DMS53 (cell line): ENCODE measurements at regions not wholly inside any gene's neighbourhood (a gene's known extent, or its start where the extent isn't known, plus 50 kb on each side); places are given as distances from the start of the nearest gene placed in this dataset.
A peak's percentile ranks its signal among the peaks of the same experiment; 100 is the strongest.

Experiments used
- DNase-seq: peaks from one replicate; lab custom pipeline; 2025; lab: John Stamatoyannopoulos, UW

DNA sequence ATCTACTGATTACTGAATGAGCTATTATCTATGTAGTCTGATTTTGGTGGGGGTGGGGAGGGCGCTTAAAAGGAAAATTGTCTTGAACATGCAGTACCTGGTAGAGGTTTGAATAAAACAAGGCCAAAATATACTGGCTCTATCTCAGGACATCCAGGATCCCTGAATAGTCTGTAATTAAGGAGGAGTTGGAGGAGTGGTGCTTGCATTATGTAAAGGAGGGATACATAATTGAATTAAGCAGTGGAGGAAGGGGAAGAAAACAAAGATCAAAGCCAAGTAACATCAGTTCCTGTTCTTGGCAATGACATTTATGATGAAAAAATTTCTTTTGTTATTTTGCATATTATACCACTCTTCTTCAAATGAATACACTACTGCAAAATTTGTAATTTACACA lies 539.4 kb upstream of the ZEB2 start:
- DNase-seq: no peak

DNA sequence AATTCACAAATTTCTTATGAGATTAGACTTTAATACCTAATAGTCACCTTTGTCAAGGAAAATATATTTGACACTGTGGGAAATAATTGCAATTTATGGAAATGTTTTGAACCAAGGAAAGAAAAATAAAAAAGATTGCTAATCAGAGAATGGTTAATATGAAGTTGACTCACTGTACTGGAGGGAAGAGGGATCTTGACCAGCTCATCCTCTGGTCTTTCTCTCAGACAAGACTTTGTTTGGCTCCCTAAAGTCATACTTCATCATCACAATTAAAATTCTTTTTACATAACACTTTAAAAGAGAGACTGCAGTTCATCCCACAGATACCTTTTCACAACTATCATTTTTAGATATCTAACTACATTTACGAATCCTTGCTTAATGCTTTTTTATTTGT lies 538.5 kb upstream of the ZEB2 start:
- no peak for DNase-seq

DNA sequence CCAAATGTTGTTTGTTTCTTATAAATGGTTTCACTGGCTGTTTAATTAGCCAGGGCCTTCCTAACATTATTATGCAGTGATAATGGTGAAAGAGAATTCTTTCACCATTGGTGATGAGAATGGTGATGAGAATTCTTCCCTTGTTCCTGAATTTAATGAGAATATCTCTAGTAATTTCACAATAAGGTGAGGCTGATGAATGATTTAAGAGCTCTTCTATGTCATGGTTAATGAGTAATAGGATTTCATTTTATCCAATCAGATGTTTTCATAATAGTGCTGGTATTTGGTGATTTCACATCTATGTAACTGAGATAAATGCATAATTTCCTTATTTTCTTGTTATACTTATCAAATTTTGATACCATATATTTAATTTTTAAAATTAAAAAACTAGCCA lies 535.7 kb upstream of the ZEB2 start:
- DNase-seq: no peak

GRCh38 chr2:145050134-145050533 lies 530.2 kb upstream of the ZEB2 start:
- no peak for DNase-seq

GRCh38 chr2:145049475-145049874 lies 529.6 kb upstream of the ZEB2 start:
- no peak for DNase-seq

GRCh38 chr2:145047554-145047953 lies 527.6 kb upstream of the ZEB2 start:
- DNase-seq: no peak

DNA sequence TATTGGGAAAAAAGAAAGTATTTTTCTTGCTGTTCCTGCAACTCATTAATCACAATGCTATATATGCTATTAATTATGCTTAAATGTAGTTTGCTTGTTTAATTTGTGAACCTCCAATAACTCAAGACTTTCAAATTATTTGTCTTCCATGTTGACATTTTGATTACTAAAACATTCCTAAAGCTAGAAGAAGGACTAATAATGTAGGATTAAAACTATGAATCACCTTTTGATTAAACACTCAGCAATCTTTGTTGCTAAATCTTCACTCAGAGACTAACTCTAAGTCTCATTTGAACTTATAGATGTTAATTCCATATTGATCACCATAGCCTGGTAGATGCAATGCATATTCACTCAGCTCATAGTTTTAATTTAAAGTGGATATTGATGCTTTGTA lies 524.6 kb upstream of the ZEB2 start:
- DNase-seq: no peak

GRCh38 chr2:145043399-145043834 lies 523.5 kb upstream of the ZEB2 start:
- peak; percentile 0 for DNase-seq

DNA sequence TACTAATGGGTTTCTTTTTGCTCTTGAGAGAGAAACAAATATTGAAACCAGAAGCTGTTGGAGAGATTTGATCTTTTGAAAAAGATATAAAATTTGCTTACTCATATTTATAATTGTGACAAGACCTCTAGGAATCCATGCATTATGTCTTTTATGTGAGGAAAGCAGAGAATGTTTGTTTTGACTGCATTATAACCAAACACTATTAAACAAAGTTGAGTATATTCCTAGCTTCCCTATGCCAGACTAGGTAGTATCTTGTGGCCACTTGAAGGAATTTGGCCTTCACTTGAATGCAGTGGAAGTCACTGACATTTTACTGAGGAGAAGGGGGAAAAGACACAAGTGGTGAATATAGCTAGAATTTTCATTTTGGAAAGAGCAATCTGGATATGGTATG lies 521.8 kb upstream of the ZEB2 start:
- no peak for DNase-seq

- no peak for DNase-seq
Observed at GRCh38 chr2:145040433-145040832, 520.5 kb upstream of the ZEB2 start.

DNA sequence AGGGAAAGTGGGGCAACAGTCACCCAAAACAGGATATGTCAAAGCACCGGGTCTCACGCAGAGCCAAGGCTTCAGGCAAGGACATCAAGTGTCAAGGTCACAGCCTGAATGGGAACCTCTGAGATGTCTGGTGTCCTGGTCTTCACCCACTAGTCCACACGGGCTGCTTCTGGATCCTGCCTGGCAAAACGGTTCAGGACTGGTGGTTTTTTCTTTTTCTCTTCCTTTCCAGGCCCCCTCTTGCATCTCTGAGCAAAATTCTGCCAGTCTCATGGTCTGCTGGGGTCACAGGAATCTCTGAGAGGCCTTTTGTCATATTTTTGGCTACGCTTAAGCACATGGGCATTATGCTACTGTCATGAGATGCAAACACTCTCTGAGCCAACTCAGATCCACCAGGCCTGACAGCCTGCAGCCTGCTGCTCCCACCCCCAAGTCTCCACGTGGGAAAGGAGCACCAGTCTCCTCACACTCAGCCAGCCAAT lies 518.2 kb upstream of the ZEB2 start:
- DNase-seq: peak; percentile 0

- no peak for DNase-seq
Observed at GRCh38 chr2:145036421-145037011, 516.6 kb upstream of the ZEB2 start.

- DNase-seq: no peak
Observed at GRCh38 chr2:145034511-145034910, 514.6 kb upstream of the ZEB2 start.

DNA sequence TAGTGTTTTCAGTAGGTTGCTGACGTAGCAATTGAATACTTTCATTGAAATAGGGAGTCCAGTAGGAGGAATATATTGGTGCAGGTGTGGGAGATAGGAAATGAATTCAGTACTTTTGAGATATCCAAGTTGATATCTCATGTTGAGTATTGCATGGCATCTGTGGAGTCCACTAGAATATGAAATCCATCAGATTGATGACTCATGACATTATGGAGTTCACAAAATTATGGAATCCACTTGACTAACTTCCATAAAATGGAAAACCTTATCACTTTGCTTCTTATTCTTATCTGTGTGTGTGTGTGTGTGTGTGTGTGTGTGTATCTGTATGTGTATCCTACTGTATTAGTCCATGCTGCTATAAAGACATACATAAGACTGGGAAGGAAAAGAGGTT lies 513.5 kb upstream of the ZEB2 start:
- no peak for DNase-seq

DNA sequence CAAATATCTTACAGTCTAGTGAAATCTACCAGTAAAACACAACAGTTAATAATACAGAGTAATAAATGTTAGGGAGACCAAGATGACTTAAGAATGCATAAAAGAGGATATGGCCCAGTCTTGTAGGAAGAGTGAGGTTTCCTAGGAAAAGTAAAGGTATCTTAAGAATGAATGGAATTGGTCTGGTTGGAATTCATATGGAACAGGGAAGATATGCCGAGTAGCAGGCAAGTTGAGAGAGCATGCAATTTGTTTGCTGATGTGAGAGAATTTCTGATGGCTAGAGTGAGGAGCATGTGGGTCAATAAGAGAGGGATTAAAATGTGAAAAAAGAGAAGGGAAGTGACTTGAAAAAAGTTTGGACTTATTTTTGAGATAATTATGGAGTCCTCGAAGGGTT lies 512.9 kb upstream of the ZEB2 start:
- no peak for DNase-seq

DNA sequence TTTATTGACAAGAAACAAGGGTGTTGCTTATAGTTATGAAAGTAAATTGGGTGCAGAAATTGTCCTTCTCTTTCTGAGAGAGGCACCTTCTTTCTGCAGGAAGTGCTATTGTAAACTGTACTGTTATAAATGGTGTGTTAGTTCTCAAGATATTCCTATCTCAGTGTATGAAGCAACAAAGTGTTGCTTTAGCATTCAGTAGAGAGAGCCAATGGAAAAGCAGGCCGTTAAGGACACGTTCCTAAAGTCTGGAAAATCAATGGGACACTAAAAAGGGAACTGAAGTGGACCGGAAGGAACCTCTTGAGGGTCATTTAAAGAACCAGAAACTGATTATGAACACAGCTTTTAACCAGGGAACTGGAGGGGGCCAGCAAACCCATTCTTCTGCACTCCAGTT lies 510.0 kb upstream of the ZEB2 start:
- no peak for DNase-seq

DNA sequence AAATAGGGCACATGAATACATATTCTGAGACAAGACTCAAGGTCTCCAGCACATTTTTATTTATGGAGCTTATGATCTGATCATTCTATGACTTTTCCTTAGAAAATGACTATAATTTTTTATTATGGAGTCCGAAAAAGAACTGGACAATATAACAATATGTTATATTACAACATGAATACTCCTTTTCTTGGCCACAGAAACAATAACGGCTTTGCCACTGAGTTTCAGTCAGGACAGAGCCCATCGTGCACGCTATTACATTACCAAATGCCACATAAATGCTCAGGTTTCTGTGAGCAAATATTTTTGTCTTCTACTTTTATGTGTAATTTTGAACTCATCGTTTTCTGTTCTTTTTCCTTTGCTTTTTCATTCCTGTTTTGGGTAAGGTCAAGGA lies 509.2 kb upstream of the ZEB2 start:
- no peak for DNase-seq

DNA sequence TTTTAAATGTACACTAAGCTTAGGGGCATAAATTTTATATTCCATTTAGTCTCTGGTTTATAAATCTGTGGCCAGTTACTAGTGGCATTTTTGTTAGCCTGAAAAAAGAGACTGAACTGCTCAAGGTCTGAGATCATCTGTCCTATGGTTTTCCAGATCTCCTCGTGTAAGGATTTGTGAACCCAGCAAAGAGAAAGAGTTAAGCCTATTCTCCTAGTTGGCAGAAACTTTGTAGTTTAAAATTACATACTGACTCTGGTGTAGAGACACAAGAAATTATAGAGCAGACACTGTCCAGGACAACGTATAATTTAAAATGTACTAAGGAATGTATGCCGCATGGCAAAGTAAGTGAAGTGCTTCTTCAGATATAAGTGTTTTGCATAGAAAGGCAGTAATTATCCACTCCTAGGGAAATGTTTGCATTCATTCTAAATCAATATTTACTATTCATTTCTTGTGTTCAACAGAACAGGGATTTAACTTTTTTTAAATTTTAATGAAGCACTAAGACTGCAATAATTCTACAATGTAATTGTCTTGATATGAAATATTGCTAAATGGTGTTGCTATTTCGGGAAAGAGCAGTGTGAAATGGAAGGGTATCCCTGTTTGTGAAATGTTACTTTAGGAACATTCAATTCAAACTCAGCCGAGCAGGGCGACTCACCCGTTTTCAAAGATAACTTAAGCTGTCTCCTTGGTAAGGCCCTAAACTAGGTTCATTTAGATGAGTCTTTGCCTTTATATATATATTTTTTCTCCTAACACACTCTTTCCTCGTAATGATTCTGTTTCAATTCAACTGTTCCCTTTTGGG lies 508.4 kb upstream of the ZEB2 start:
- DNase-seq: no peak

DNA sequence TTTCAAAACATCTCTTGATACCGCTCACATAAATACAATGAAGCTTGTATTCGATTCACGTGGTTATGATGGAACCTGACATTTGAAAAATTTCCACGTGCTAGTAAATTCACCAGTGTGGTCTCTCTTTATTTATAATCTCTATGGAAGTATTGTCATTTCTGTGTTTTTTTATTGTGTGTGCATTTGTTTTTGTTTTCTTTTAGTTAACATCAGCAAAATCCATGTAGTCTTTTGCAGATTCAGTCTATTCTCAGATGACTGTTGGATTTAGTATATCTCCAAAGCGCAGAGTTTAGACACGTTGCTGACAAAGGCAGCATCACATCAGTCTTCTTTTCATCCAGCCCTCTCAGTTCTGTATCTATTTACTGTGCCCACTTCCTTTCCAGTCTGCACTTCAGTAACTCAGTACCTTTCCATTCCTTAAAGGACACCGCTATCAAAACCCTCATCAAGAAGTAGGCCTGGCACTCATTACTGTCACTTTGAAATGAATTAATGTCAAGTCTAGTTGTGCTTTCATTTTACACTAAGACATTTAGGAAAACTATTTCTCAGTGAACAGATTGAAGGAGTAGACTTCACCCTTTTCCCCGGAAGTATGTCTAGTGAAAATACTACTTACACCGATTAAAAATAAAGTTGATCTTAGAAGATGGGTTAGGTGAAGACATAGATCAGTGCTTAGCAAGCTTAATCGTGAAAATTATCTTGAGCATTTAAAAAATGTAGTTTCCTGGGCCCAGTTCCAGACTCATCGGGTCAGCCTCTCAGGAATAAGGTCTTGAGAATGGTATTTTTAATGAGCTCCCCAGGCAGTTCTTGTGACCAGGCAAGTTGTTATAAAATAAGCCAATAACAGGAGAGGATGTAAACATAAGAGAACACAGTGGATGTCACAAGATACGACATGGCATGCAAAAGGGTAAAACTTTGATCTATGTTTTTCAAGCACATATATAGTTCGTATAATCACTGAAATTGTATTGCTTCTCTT lies 506.8 kb upstream of the ZEB2 start:
- DNase-seq: no peak

DNA sequence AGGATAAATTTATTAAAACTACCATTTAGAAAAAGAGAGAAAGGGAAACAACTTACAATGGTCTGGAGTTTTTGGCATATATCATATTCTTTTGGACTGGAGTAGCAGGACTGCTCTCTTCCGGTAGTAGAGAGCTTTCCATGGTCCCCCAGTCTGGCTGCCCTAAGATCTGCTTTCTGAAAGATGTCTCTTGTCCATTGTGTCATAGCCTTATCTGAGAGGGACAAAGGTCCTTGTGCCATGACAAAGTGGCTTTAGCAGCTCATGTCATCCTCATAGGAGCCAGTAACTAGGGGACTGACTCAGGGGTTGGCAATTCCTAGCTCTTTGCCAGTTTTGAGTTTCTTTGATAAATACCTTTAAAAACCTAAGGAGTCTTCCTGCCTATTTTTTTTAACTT lies 505.5 kb upstream of the ZEB2 start:
- no peak for DNase-seq

- no peak for DNase-seq
Observed at GRCh38 chr2:145023334-145023934, 503.5 kb upstream of the ZEB2 start.
